Astrocyte (in vitro differentiated cells and primary cell): ENCODE measurements at regions not wholly inside any gene's neighbourhood (a gene's known extent, or its start where the extent isn't known, plus 50 kb on each side); places are given as distances from the start of the nearest gene placed in this dataset.
A peak's percentile ranks its signal among the peaks of the same experiment; 100 is the strongest.
"Not testable (repeated sequence)": the region's sequence is repeated elsewhere in the genome, so short reads cannot be mapped to it uniquely, and the experiment has no call there.

Experiments used
- DNase-seq: peaks from one replicate; pipeline ENCODE4 v3.0.0-alpha.2; 2010; ENCODE audit warnings: low read depth
- FAIRE-seq: peaks from 2 replicates; lab custom pipeline; 2011; peaks lifted over from hg19 to GRCh38; lab: Jason Lieb, UNC
- H2AFZ ChIP-seq: 2 replicates; pipeline ENCODE4 v1.6.0; 2012; ENCODE audit warnings: low read depth, low read length, inconsistent platforms
- H3K27ac ChIP-seq: 2 replicates; pipeline ENCODE4 v1.5.1; 2011; ENCODE audit warnings: low read depth, low read length, inconsistent platforms
- H3K27me3 ChIP-seq: 2 replicates; pipeline ENCODE4 v1.6.0; 2011; ENCODE audit warnings: low read length, inconsistent platforms; ENCODE audit not compliant: insufficient read depth
- H3K36me3 ChIP-seq: 2 replicates; pipeline ENCODE4 v1.5.1; 2011; ENCODE audit warnings: low read length, inconsistent platforms; ENCODE audit not compliant: insufficient read depth
- H3K4me1 ChIP-seq: 2 replicates; pipeline ENCODE4 v1.5.1; 2011; ENCODE audit warnings: low read length, inconsistent platforms; ENCODE audit not compliant: insufficient read depth
- H3K4me2 ChIP-seq: 2 replicates; pipeline ENCODE4 v1.6.0; 2012; ENCODE audit warnings: low read length, inconsistent platforms
- H3K4me3 ChIP-seq: 2 replicates; pipeline ENCODE4 v1.5.1; 2011; ENCODE audit warnings: low read depth, mild to moderate bottlenecking, low read length, inconsistent platforms; ENCODE audit not compliant: insufficient read depth
- H3K79me2 ChIP-seq: 2 replicates; pipeline ENCODE4 v1.6.0; 2012; ENCODE audit warnings: mild to moderate bottlenecking, low read length, inconsistent platforms; ENCODE audit not compliant: insufficient read depth
- H3K9ac ChIP-seq: 2 replicates; pipeline ENCODE4 v1.6.0; 2012; ENCODE audit warnings: mild to moderate bottlenecking, low read length, inconsistent platforms
- H3K9me3 ChIP-seq: 2 replicates; pipeline ENCODE4 v1.5.1; 2012; ENCODE audit warnings: low read depth, mild to moderate bottlenecking, low read length, inconsistent platforms; ENCODE audit not compliant: insufficient read depth
- H4K20me1 ChIP-seq: 2 replicates; pipeline ENCODE4 v1.6.0; 2012; ENCODE audit warnings: low read length, inconsistent platforms; ENCODE audit not compliant: insufficient read depth
- H3K27ac Mint-ChIP-seq: one replicate; pipeline ENCODE4 v1.8.0; 2021; ENCODE audit warnings: mild to moderate bottlenecking, mixed read lengths; ENCODE audit not compliant: unreplicated experiment
- H3K27me3 Mint-ChIP-seq: one replicate; pipeline ENCODE4 v1.8.0; 2021; ENCODE audit warnings: low read depth, mixed read lengths; ENCODE audit not compliant: unreplicated experiment
- H3K36me3 Mint-ChIP-seq: one replicate; pipeline ENCODE4 v1.8.0; 2021; ENCODE audit warnings: low read depth, mixed read lengths; ENCODE audit not compliant: unreplicated experiment
- H3K4me1 Mint-ChIP-seq: one replicate; pipeline ENCODE4 v1.8.0; 2021; ENCODE audit warnings: low read depth, mixed read lengths; ENCODE audit not compliant: unreplicated experiment
- H3K4me3 Mint-ChIP-seq: one replicate; pipeline ENCODE4 v1.8.0; 2021; ENCODE audit warnings: mild to moderate bottlenecking, moderate library complexity, mixed read lengths; ENCODE audit not compliant: unreplicated experiment
- H3K9me3 Mint-ChIP-seq: one replicate; pipeline ENCODE4 v1.8.0; 2021; ENCODE audit warnings: mild to moderate bottlenecking, mixed read lengths; ENCODE audit not compliant: unreplicated experiment

- not testable (repeated sequence) for H3K27me3 Mint-ChIP-seq, H3K4me3 ChIP-seq, H3K27me3 ChIP-seq, H3K79me2 ChIP-seq, H4K20me1 ChIP-seq, H3K4me1 ChIP-seq, H3K4me2 ChIP-seq, H3K27ac Mint-ChIP-seq, H3K36me3 ChIP-seq, H3K4me1 Mint-ChIP-seq, DNase-seq, H3K36me3 Mint-ChIP-seq, H3K4me3 Mint-ChIP-seq, H3K27ac ChIP-seq, H3K9ac ChIP-seq, H3K9me3 ChIP-seq, H2AFZ ChIP-seq, H3K9me3 Mint-ChIP-seq, FAIRE-seq
These were observed 146.9 kb downstream of the NBPF8 start for GRCh38 chr1:120561767-120562166.

DNA sequence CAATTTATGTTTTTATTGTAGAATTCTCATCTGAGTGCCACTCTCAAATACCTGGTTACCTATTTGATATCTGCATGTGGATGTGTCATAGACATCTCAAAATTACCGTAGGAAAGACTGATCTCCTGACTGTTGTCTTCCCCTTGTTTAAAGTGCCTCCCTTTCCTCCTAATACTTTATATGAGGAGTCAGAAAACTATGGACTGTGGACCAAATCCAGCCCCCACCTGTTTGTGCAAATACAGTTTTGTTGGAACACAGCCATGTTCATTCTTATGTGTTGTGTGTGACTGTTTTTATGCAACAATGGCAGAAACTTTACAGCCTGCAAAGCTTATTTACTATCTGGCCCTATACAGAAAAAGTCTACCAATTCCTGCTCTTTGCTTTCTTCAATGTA is 150.6 kb downstream of the NBPF8 start:
- not testable (repeated sequence) for H3K36me3 ChIP-seq, H3K27ac ChIP-seq, H3K36me3 Mint-ChIP-seq, H3K27ac Mint-ChIP-seq, H3K27me3 Mint-ChIP-seq, H3K4me3 Mint-ChIP-seq, H3K79me2 ChIP-seq, H4K20me1 ChIP-seq, H3K4me2 ChIP-seq, H2AFZ ChIP-seq, DNase-seq, H3K4me3 ChIP-seq, H3K9ac ChIP-seq, H3K4me1 Mint-ChIP-seq, H3K4me1 ChIP-seq, H3K9me3 ChIP-seq, H3K27me3 ChIP-seq, H3K9me3 Mint-ChIP-seq, FAIRE-seq

DNA sequence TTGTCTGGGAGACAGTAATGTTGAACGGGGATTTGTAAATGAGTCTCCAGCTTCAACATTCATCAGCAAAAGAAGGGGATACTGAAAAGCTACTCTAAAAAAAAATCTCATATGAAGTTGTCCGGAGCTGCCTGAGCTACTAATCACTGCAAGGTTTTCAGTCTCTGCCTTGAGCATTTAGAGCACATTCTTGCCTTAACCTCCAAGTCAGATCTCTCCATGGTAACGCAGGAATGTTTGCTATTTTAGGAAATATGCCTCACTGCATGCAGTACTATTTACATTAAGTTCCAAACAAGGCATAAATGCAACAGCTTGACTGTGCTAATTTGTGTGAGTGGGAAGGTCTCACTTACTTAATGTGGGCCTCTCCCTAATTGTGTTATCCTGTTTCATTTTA is 152.8 kb downstream of the NBPF8 start:
- H3K27me3 Mint-ChIP-seq, FAIRE-seq, H3K27ac ChIP-seq, DNase-seq, H3K36me3 ChIP-seq, H3K36me3 Mint-ChIP-seq, H2AFZ ChIP-seq, H3K9me3 Mint-ChIP-seq, H3K27ac Mint-ChIP-seq, H3K27me3 ChIP-seq, H3K79me2 ChIP-seq, H3K4me1 ChIP-seq, H3K4me3 ChIP-seq, H3K4me1 Mint-ChIP-seq, H3K4me3 Mint-ChIP-seq, H4K20me1 ChIP-seq, H3K9me3 ChIP-seq, H3K9ac ChIP-seq: not testable (repeated sequence)
- H3K4me2 ChIP-seq = peak overlapping the region; percentile 36

- not testable (repeated sequence) for H3K4me3 Mint-ChIP-seq
These were observed 148.5 kb upstream of the NBPF26 start for GRCh38 chr1:120575201-120575600.

DNA sequence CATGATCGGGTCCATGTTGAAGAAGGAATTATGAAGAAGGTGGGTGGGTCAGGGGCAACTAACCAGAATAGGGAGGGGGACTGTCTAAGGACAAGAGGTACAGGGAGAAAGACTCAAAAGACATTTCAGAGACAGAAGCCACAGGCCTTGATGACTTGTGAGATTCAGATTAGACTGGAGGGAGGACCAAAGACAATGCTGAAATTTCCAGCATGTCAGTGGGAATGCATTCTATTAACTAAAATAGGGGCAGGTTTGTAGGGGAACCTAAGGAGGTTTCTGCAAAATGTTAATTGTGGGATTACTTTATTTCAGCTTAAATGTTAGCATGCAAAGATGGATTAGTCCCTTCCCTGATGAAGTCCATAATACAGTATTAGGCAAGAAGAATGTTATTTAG is 141.6 kb upstream of the NBPF26 start:
- H3K9me3 ChIP-seq, H3K4me2 ChIP-seq, H3K36me3 ChIP-seq, H2AFZ ChIP-seq, H3K27me3 Mint-ChIP-seq, H3K4me3 ChIP-seq, FAIRE-seq, H3K4me3 Mint-ChIP-seq, DNase-seq, H3K27ac ChIP-seq, H4K20me1 ChIP-seq, H3K9ac ChIP-seq, H3K79me2 ChIP-seq, H3K4me1 Mint-ChIP-seq, H3K9me3 Mint-ChIP-seq, H3K27me3 ChIP-seq, H3K4me1 ChIP-seq, H3K27ac Mint-ChIP-seq, H3K36me3 Mint-ChIP-seq: not testable (repeated sequence)

More at GRCh38 chr1:120575201-120575600, 148.5 kb upstream of the NBPF26 start:
- H3K79me2 ChIP-seq, H3K27ac Mint-ChIP-seq, H3K27ac ChIP-seq, H3K4me3 ChIP-seq, DNase-seq, FAIRE-seq, H3K36me3 ChIP-seq, H2AFZ ChIP-seq, H3K9ac ChIP-seq, H3K27me3 ChIP-seq, H3K4me1 Mint-ChIP-seq, H3K27me3 Mint-ChIP-seq, H3K9me3 Mint-ChIP-seq, H3K4me1 ChIP-seq, H4K20me1 ChIP-seq, H3K36me3 Mint-ChIP-seq, H3K9me3 ChIP-seq, H3K4me2 ChIP-seq: not testable (repeated sequence)

DNA sequence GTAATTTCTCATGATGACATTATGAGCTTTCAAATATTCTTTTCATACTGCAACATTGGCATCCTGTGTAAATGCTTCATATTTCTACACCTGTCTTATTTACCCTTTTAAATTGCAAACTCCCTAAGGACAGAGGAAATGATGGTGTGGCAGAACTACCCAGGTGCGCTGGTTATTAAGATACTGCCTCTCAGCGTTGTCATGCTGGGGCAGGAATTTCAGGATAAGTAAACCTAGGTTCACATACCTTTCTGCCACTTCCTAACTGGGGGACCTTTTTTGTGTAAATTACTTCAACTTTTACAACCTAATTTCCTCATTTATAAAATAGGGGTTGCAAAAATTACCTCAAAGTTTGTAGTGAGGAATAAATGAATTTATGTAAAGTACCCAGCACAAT is 137.7 kb upstream of the NBPF26 start:
- H3K27ac ChIP-seq, H3K27ac Mint-ChIP-seq, FAIRE-seq, H3K79me2 ChIP-seq, H3K4me2 ChIP-seq, H3K36me3 ChIP-seq, H3K36me3 Mint-ChIP-seq, H3K4me1 Mint-ChIP-seq, H3K9ac ChIP-seq, H3K9me3 ChIP-seq, H3K9me3 Mint-ChIP-seq, H3K4me1 ChIP-seq, H3K4me3 ChIP-seq, H4K20me1 ChIP-seq, H3K4me3 Mint-ChIP-seq, H3K27me3 Mint-ChIP-seq, DNase-seq, H2AFZ ChIP-seq, H3K27me3 ChIP-seq: not testable (repeated sequence)
